PC-3 (cell line): ENCODE measurements at regions not wholly inside any gene's neighbourhood (a gene's known extent, or its start where the extent isn't known, plus 50 kb on each side); places are given as distances from the start of the nearest gene placed in this dataset.

Experiments used
- CTCF ChIP-seq: fragments of 300-600 bp; sonication (generic); conservative IDR thresholded peaks from 2 replicates; pipeline ENCODE4 v1.5.1; 2017; ENCODE audit warnings: antibody characterized with exemption, low read depth, mild to moderate bottlenecking, low read length
- EZH2 ChIP-seq: fragments of 300-600 bp; sonication (generic); IDR thresholded peaks from one replicate; pipeline ENCODE4 v1.6.1; 2017; ENCODE audit warnings: antibody characterized with exemption, mild to moderate bottlenecking, low read length; ENCODE audit not compliant: unreplicated experiment
- EZH2phosphoT487 ChIP-seq: fragments of 300-600 bp; sonication (generic); IDR thresholded peaks from 2 replicates; pipeline ENCODE4 v1.6.1; 2018; ENCODE audit warnings: mild to moderate bottlenecking, antibody characterized with exemption, low read length, borderline replicate concordance

GRCh38 chr6:84551797-84552196, 212.6 kb downstream of the TBX18 start:
- no peak for TF ChIP-seq CTCF
- TF ChIP-seq EZH2: no peak
- TF ChIP-seq EZH2phosphoT487: no peak
